WERI-Rb-1 (cell line): ENCODE measurements at regions not wholly inside any gene's neighbourhood (a gene's known extent, or its start where the extent isn't known, plus 50 kb on each side); places are given as distances from the start of the nearest gene placed in this dataset.
A peak's percentile ranks its signal among the peaks of the same experiment; 100 is the strongest.

Experiments used
- DNase-seq: peaks from one replicate; pipeline ENCODE4 v3.0.0-alpha.2; 2020
- H3K27ac ChIP-seq: fragments of 250-450 bp; sonication (Bioruptor Pico); 2 replicates; pipeline ENCODE4 v1.5.1; 2020; ENCODE audit warnings: mild to moderate bottlenecking, moderate library complexity
- H3K27me3 ChIP-seq: fragments of 250-450 bp; sonication (Bioruptor Pico); 2 replicates; pipeline ENCODE4 v1.5.1; 2021; ENCODE audit warnings: mild to moderate bottlenecking, low read depth, moderate library complexity; ENCODE audit not compliant: insufficient read depth, severe bottlenecking
- H3K36me3 ChIP-seq: fragments of 250-450 bp; sonication (Bioruptor Pico); 2 replicates; pipeline ENCODE4 v1.5.1; 2020; ENCODE audit warnings: mild to moderate bottlenecking, moderate library complexity
- H3K4me3 ChIP-seq: 2 replicates; pipeline ENCODE4 v1.5.1; 2011; ENCODE audit warnings: low read depth, mild to moderate bottlenecking, control low read depth, low read length
- H3K9me3 ChIP-seq: fragments of 250-450 bp; sonication (Bioruptor Pico); 2 replicates; pipeline ENCODE4 v1.5.1; 2021; ENCODE audit warnings: mild to moderate bottlenecking, moderate library complexity; ENCODE audit not compliant: severe bottlenecking
- TF ChIP-seq, protein P1 (sequence below): IDR thresholded peaks from 2 replicates; pipeline ENCODE4 v1.5.1; 2011; ENCODE audit warnings: low read depth, mild to moderate bottlenecking, control low read depth, inconsistent platforms, low read length

DNA sequence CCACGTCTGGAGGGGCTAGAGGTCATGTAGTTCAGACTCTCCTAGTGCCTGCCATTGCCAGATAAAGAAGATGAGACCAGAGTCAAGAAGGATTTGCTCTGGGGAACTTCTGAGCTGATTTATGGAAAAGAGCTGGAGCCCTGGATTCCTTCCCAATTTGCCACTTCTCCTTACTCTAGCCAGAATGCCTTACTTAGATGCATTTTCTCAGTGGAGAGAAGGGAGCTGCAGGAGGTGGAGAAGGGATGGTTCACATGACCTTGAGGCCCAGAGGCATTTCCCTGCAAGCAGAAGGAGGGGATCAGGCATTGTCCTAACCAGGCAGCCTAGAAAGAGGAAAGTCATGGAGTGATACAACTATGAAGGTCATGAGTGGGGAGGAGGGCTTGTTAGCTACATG is 122.2 kb downstream of the UNC5CL start:
- Histone ChIP-seq H3K9me3 (no peaks in the 10 kb centered on the region), H3K36me3 (no peaks in the 10 kb centered on the region), H3K4me3 (no peak overlapping the region), H3K27me3 (peaks cover 2% of the 10 kb centered on the region), H3K27ac (no peak overlapping the region)
- no peak for DNase-seq
- TF ChIP-seq, protein P1, sequence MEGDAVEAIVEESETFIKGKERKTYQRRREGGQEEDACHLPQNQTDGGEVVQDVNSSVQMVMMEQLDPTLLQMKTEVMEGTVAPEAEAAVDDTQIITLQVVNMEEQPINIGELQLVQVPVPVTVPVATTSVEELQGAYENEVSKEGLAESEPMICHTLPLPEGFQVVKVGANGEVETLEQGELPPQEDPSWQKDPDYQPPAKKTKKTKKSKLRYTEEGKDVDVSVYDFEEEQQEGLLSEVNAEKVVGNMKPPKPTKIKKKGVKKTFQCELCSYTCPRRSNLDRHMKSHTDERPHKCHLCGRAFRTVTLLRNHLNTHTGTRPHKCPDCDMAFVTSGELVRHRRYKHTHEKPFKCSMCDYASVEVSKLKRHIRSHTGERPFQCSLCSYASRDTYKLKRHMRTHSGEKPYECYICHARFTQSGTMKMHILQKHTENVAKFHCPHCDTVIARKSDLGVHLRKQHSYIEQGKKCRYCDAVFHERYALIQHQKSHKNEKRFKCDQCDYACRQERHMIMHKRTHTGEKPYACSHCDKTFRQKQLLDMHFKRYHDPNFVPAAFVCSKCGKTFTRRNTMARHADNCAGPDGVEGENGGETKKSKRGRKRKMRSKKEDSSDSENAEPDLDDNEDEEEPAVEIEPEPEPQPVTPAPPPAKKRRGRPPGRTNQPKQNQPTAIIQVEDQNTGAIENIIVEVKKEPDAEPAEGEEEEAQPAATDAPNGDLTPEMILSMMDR, result no peak

DNA sequence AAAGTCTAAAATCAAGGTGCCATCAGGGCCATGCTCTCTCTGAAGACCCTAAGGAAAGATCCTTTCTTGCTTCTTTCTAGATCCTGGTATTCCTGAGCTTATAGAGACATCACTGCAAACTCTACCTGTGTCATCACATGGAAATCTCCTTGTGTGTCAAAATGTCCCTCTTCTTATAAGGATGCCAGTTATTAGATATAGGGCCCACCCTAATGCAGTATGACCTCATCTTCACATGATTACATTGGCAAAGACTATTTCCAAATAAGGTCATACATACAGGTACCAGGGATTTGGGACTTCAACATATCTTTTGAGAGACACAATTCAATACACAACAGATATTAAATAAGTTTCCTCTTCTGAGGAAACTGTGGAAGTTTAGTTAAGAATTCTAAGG is 123.9 kb downstream of the UNC5CL start:
- Histone ChIP-seq H3K9me3 (no peaks in the 10 kb centered on the region), H3K27me3 (peaks cover 2% of the 10 kb centered on the region), H3K4me3 (no peak overlapping the region), H3K27ac (no peak overlapping the region), H3K36me3 (no peaks in the 10 kb centered on the region)
- DNase-seq, result no peak
- TF ChIP-seq, protein P1, result no peak

DNA sequence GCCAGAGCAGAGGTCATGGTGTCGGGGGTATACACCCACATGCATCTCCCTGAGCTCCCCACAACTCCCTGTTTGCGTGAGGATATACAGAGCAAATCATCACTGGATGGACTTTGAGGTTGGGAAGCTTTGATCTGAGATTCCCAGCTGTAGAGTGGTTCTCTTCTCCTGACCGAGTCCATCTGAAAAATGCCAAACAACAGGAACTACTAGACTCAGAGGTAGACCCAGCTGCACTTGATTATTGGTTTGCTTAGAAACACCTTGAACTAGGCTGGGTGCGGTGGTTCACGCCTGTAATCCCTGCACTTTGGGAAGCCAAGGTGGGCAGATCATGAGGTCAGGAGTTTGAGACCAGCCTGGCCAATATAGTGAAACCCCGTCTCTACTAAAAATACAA is 125.0 kb downstream of the UNC5CL start:
- no peak for DNase-seq
- TF ChIP-seq, protein P1, result no peak
- Histone ChIP-seq H3K9me3 (peaks cover 1% of the 10 kb centered on the region), H3K36me3 (no peaks in the 10 kb centered on the region), H3K4me3 (no peak overlapping the region), H3K27ac (no peak overlapping the region), H3K27me3 (peaks cover 2% of the 10 kb centered on the region)

DNA sequence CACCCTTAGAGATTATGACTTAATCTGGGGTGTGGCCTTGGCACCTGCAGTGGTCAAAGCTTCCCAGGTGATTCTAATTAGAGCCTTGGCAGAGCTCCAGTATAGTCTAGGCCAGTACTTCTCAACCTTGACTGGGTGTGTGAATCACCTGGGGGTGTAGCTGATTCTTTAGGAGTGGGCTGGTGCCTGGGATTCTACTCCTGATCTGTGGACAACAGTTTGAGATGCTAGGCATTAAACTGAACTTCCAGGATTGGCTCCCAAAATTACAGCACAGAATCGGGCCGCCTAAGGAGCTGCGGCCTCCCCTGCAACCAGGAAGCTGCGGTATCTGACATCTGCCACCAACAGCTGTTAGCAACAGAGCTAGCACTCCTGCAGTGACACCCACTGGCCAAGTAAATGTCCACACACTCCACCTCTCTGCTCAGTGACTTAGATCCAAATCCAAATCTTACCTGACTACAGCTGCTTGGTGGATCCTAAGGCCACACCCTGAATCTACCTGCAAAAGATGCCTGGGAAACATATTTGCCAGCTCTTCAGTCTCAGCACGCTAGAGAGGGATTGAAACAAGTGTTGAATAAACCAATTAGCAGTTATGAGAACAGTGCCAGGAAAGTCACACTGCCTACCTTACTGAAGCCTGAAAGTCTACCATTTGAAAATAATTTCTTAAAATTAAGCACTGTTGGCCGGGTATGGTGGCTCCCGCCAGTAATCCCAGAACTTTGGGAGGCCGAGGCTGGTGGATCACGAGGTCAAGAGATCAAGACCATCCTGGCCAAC is 126.7 kb downstream of the UNC5CL start:
- Histone ChIP-seq H3K4me3 (no peak overlapping the region), H3K27me3 (no peaks in the 10 kb centered on the region), H3K27ac (no peak overlapping the region), H3K36me3 (no peaks in the 10 kb centered on the region), H3K9me3 (peaks cover 4% of the 10 kb centered on the region)
- TF ChIP-seq, protein P1, result peak; percentile 97
- peak; percentile 87 for DNase-seq

DNA sequence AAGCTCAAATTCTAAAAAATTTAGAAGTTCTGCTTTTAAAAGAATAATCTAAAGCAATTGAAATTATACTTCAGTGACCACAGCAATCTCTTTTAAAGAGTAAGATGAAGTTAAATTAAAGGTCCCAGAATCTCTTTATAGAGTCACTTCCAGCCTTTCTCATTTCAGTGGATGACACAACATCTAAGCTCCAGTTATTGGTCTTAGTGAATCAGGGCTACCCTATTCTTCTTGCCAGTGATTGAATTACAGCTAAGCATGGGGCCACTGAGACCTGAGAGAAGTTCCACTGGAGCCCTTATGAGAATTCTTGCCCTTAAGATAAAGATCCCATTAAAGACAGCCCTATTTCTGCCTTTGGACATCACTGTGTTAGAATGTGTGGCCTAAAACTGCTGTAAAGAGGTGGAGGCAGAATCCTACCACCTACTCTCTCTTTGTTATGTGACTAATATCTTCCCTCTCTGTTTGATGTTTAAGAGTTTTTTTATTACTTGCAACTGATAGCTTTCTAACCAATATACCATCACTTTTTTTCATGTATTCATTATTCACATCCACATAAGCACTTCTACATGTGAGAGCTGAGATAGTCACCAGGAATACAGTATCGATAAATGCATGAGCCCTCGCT is 128.6 kb downstream of the UNC5CL start:
- H3K4me3 ChIP-seq, result no peak overlapping the region

More for the DNA sequence above, 128.6 kb downstream of the UNC5CL start:
- Histone ChIP-seq H3K9me3 (peaks cover 4% of the 10 kb centered on the region), H3K27me3 (no peaks in the 10 kb centered on the region), H3K36me3 (no peaks in the 10 kb centered on the region), H3K27ac (no peak overlapping the region)
- no peak for DNase-seq
- TF ChIP-seq, protein P1, result no peak
